Activated CD4-positive, alpha-beta T cell treated with anti-CD3 and anti-CD28 coated beads, Interleukin-2, amount 50 U/mL, for 1 hour (primary cell): ENCODE measurements at regions not wholly inside any gene's neighbourhood (a gene's known extent, or its start where the extent isn't known, plus 50 kb on each side); places are given as distances from the start of the nearest gene placed in this dataset.

Experiments
- DNase-seq: peaks from one replicate; pipeline ENCODE4 v3.0.0-alpha.2; 2020

GRCh38 chr22:49046000-49046545, 781.6 kb downstream of the BRD1 start:
- DNase-seq, result no peak

- no peak for DNase-seq
These were observed 782.4 kb downstream of the BRD1 start for GRCh38 chr22:49045276-49045675.

- no peak for DNase-seq
These were observed 782.9 kb downstream of the BRD1 start for GRCh38 chr22:49044776-49045175.

GRCh38 chr22:49044091-49044490, 783.6 kb downstream of the BRD1 start:
- no peak for DNase-seq

GRCh38 chr22:49042877-49043859, 784.5 kb downstream of the BRD1 start:
- no peak for DNase-seq

GRCh38 chr22:49042066-49042465, 785.6 kb downstream of the BRD1 start:
- DNase-seq, result no peak

- DNase-seq, result no peak
These were observed 786.8 kb downstream of the BRD1 start for GRCh38 chr22:49040754-49041467.

- no peak for DNase-seq
These were observed 787.6 kb downstream of the BRD1 start for GRCh38 chr22:49040111-49040510.

- DNase-seq, result no peak
These were observed 788.0 kb downstream of the BRD1 start for GRCh38 chr22:49039625-49040024.

GRCh38 chr22:49037701-49038245, 789.9 kb downstream of the BRD1 start:
- DNase-seq, result no peak

- no peak for DNase-seq
These were observed 791.2 kb downstream of the BRD1 start for GRCh38 chr22:49036513-49036912.

GRCh38 chr22:49035818-49036457, 791.7 kb downstream of the BRD1 start:
- DNase-seq, result no peak

GRCh38 chr22:49034836-49035817, 792.5 kb downstream of the BRD1 start:
- DNase-seq, result no peak

- DNase-seq, result no peak
These were observed 794.1 kb downstream of the BRD1 start for GRCh38 chr22:49033616-49034015.

- no peak for DNase-seq
These were observed 794.9 kb downstream of the BRD1 start for GRCh38 chr22:49032821-49033220.

GRCh38 chr22:49031746-49032330, 795.8 kb downstream of the BRD1 start:
- DNase-seq, result no peak

- no peak for DNase-seq
These were observed 799.6 kb downstream of the BRD1 start for GRCh38 chr22:49028111-49028510.

GRCh38 chr22:49027368-49027670, 800.4 kb downstream of the BRD1 start:
- DNase-seq, result no peak

GRCh38 chr22:49026494-49027367, 800.9 kb downstream of the BRD1 start:
- DNase-seq, result no peak

- DNase-seq, result no peak
These were observed 801.7 kb downstream of the BRD1 start for GRCh38 chr22:49025791-49026493.
